Medulla oblongata (tissue), 1 donor: ENCODE measurements at regions not wholly inside any gene's neighbourhood (a gene's known extent, or its start where the extent isn't known, plus 50 kb on each side); places are given as distances from the start of the nearest gene placed in this dataset.
"Not testable (repeated sequence)": the region's sequence is repeated elsewhere in the genome, so short reads cannot be mapped to it uniquely, and the experiment has no call there.

Experiments used
- DNase-seq: peaks from one replicate; pipeline ENCODE4 v3.0.0-alpha.2; 2015; ENCODE audit errors: extremely low spot score

- DNase-seq, result no peak
Observed at GRCh38 chr6:21914121-21914973, 320.8 kb downstream of the SOX4 start.

- peak; percentile 17 for DNase-seq
Observed at GRCh38 chr6:21915707-21916260, 322.2 kb downstream of the SOX4 start.

GRCh38 chr6:21918041-21918440 lies 324.5 kb downstream of the SOX4 start:
- no peak for DNase-seq

- no peak for DNase-seq
Observed at GRCh38 chr6:21918666-21919065, 325.1 kb downstream of the SOX4 start.

GRCh38 chr6:21922086-21922485 lies 328.5 kb downstream of the SOX4 start:
- no peak for DNase-seq

GRCh38 chr6:21924002-21924401 lies 330.5 kb downstream of the SOX4 start:
- no peak for DNase-seq

GRCh38 chr6:21928827-21929226 lies 335.3 kb downstream of the SOX4 start:
- no peak for DNase-seq

- DNase-seq, result no peak
Observed at GRCh38 chr6:21931641-21932335, 338.2 kb downstream of the SOX4 start.

GRCh38 chr6:21933351-21933750 lies 339.8 kb downstream of the SOX4 start:
- DNase-seq, result no peak

GRCh38 chr6:21935142-21935541 lies 341.6 kb downstream of the SOX4 start:
- DNase-seq, result no peak

GRCh38 chr6:21935561-21936028 lies 342.0 kb downstream of the SOX4 start:
- DNase-seq, result peak; percentile 24

- DNase-seq, result no peak
Observed at GRCh38 chr6:21937466-21937865, 343.9 kb downstream of the SOX4 start.

- not testable (repeated sequence) for DNase-seq
Observed at GRCh38 chr6:21939066-21939465, 345.5 kb downstream of the SOX4 start.

GRCh38 chr6:21941926-21942325 lies 348.4 kb downstream of the SOX4 start:
- DNase-seq, result no peak

- DNase-seq, result no peak
Observed at GRCh38 chr6:21942897-21943296, 349.3 kb downstream of the SOX4 start.

GRCh38 chr6:21946298-21946783 lies 350.5 kb downstream of the PRL start:
- no peak for DNase-seq

- DNase-seq, result not testable (repeated sequence)
Observed at GRCh38 chr6:21947227-21947626, 349.6 kb downstream of the PRL start.

GRCh38 chr6:21947731-21948386 lies 349.0 kb downstream of the PRL start:
- no peak for DNase-seq

GRCh38 chr6:21949211-21949801 lies 347.5 kb downstream of the PRL start:
- no peak for DNase-seq

- DNase-seq, result no peak
Observed at GRCh38 chr6:21952367-21952766, 344.5 kb downstream of the PRL start.
